HG03159 (cell line): ENCODE measurements at regions not wholly inside any gene's neighbourhood (a gene's known extent, or its start where the extent isn't known, plus 50 kb on each side); places are given as distances from the start of the nearest gene placed in this dataset.

Experiments
- ATAC-seq: cut with Tn5 transposase; IDR thresholded peaks from one replicate; pipeline ENCODE4 v1.9.1; 2021; ENCODE audit warnings: mild to moderate bottlenecking, moderate library complexity; ENCODE audit not compliant: unreplicated experiment

GRCh38 chr2:164039270-164039669 lies 303.5 kb upstream of the FIGN start:
- ATAC-seq = no peak

GRCh38 chr2:164032995-164033394 lies 297.2 kb upstream of the FIGN start:
- peak; percentile 58 for ATAC-seq

GRCh38 chr2:164030623-164031022 lies 294.8 kb upstream of the FIGN start:
- ATAC-seq = no peak

- ATAC-seq = no peak
Observed at GRCh38 chr2:164028814-164029534, 293.2 kb upstream of the FIGN start.

GRCh38 chr2:164024396-164024795 lies 288.6 kb upstream of the FIGN start:
- no peak for ATAC-seq

GRCh38 chr2:164023896-164024295 lies 288.1 kb upstream of the FIGN start:
- no peak for ATAC-seq

GRCh38 chr2:164015328-164016123 lies 279.7 kb upstream of the FIGN start:
- ATAC-seq = peak; percentile 94

- ATAC-seq = no peak
Observed at GRCh38 chr2:164014791-164015190, 279.0 kb upstream of the FIGN start.

GRCh38 chr2:164014068-164014731 lies 278.4 kb upstream of the FIGN start:
- no peak for ATAC-seq

- no peak for ATAC-seq
Observed at GRCh38 chr2:164012581-164012980, 276.8 kb upstream of the FIGN start.

- no peak for ATAC-seq
Observed at GRCh38 chr2:164009756-164010337, 274.0 kb upstream of the FIGN start.

- ATAC-seq = no peak
Observed at GRCh38 chr2:164008752-164009151, 272.9 kb upstream of the FIGN start.

GRCh38 chr2:164006704-164007103 lies 270.9 kb upstream of the FIGN start:
- no peak for ATAC-seq

- ATAC-seq = no peak
Observed at GRCh38 chr2:164000176-164000575, 264.4 kb upstream of the FIGN start.

- ATAC-seq = no peak
Observed at GRCh38 chr2:163997466-163997865, 261.7 kb upstream of the FIGN start.

GRCh38 chr2:163990541-163990940 lies 254.7 kb upstream of the FIGN start:
- ATAC-seq = no peak

- ATAC-seq = no peak
Observed at GRCh38 chr2:163990101-163990500, 254.3 kb upstream of the FIGN start.

GRCh38 chr2:163987175-163987940 lies 251.6 kb upstream of the FIGN start:
- ATAC-seq = no peak

GRCh38 chr2:163984986-163985385 lies 249.2 kb upstream of the FIGN start:
- ATAC-seq = no peak

- ATAC-seq = no peak
Observed at GRCh38 chr2:163983911-163984310, 248.1 kb upstream of the FIGN start.

- ATAC-seq = no peak
Observed at GRCh38 chr2:163982938-163983337, 247.1 kb upstream of the FIGN start.
